A549 (cell line): ENCODE measurements at regions not wholly inside any gene's neighbourhood (a gene's known extent, or its start where the extent isn't known, plus 50 kb on each side); places are given as distances from the start of the nearest gene placed in this dataset.

Source experiments
- CEBPB ChIP-seq, 2 experiments: fragments of >200 bp in 1 of 2; sonication (Bioruptor Twin) in 1 of 2; formaldehyde crosslinking in 1 of 2; IDR thresholded peaks; 2 replicates each; pipeline ENCODE4 v1.6.1; 2012 to 2016
- CHD4 ChIP-seq: fragments of 200-600 bp; sonication (generic); IDR thresholded peaks from 2 replicates; pipeline ENCODE4 v1.6.1; 2016; ENCODE audit warnings: antibody characterized with exemption, mild to moderate bottlenecking, borderline replicate concordance
- CTCF ChIP-seq: fragments of >200 bp; sonication (Bioruptor Twin); formaldehyde crosslinking; IDR thresholded peaks from 3 replicates; pipeline ENCODE4 v1.5.1; 2016
- HOXB5 ChIP-seq: fragments of 250-450 bp; sonication (Bioruptor Pico); IDR thresholded peaks from 2 replicates; pipeline ENCODE4 v1.5.0; 2020; ENCODE audit warnings: mild to moderate bottlenecking, moderate library complexity
- KDM5A ChIP-seq: fragments of 200-600 bp; sonication (generic); IDR thresholded peaks from 2 replicates; pipeline ENCODE4 v1.6.1; 2016; ENCODE audit warnings: antibody characterized with exemption, mild to moderate bottlenecking
- MAX ChIP-seq: IDR thresholded peaks from 2 replicates; pipeline ENCODE4 v1.6.1; 2012
- NPAS2 ChIP-seq: fragments of 250-450 bp; sonication (Bioruptor Pico); IDR thresholded peaks from 2 replicates; pipeline ENCODE4 v1.8.0; 2022; ENCODE audit warnings: mild to moderate bottlenecking, moderate library complexity, borderline replicate concordance
- POLR2A ChIP-seq: IDR thresholded peaks from 2 replicates; pipeline ENCODE4 v1.6.1; 2012; ENCODE audit warnings: mild to moderate bottlenecking, low read length
- RAD21 ChIP-seq, 2 experiments: fragments of >200 bp in 1 of 2; sonication (Bioruptor Twin) in 1 of 2; formaldehyde crosslinking in 1 of 2; IDR thresholded peaks in 1 of 2; conservative IDR thresholded peaks in 1 of 2; 2 replicates in 1 of 2; 3 replicates in 1 of 2; pipeline ENCODE4 v1.6.1; 2012 to 2018; ENCODE audit warnings: inconsistent platforms in 1 of 2
- REST ChIP-seq: fragments of 200-600 bp; sonication (generic); IDR thresholded peaks from 2 replicates; pipeline ENCODE4 v1.6.1; 2016; ENCODE audit warnings: antibody characterized with exemption, mild to moderate bottlenecking, moderate library complexity
- SMC3 ChIP-seq: fragments of >200 bp; sonication (Bioruptor Twin); formaldehyde crosslinking; IDR thresholded peaks from 3 replicates; pipeline ENCODE4 v1.6.1; 2018; ENCODE audit warnings: inconsistent platforms
- ZNF302 ChIP-seq: fragments of 250-450 bp; sonication (Bioruptor Pico); IDR thresholded peaks from 2 replicates; pipeline ENCODE4 v1.9.0; 2021; ENCODE audit warnings: inconsistent platforms, mild to moderate bottlenecking, moderate library complexity

- TF ChIP-seq CTCF (no peak), POLR2A (no peak), SMC3 (no peak), KDM5A (no peak), CEBPB (IDR thresholded peaks at IDR 0.05) (no peak), MAX (no peak), REST (no peak), CHD4 (no peak), RAD21 (conservative IDR thresholded peaks at IDR 0.05 in 1 of 2, IDR thresholded peaks at IDR 0.05 in 1 of 2) (no peak), HOXB5 (CRISPR knock-in tag) (no peak), NPAS2 (no peak), ZNF302 (CRISPR knock-in tag) (no peak)
These were observed 383.3 kb downstream of the SH2D4B start for GRCh38 chr10:80921032-80921431.
